T-helper 2 cell treated with Interferon-gamma antibody and Interleukin-4, amounts not matched to agents 100 ng/mL and 5 ng/mL, for 36 hours (primary cell): ENCODE measurements at regions not wholly inside any gene's neighbourhood (a gene's known extent, or its start where the extent isn't known, plus 50 kb on each side); places are given as distances from the start of the nearest gene placed in this dataset.

ENCODE experiments used
- intact Hi-C: fragments of 100-400 bp; cut with micrococcal nuclease; formaldehyde crosslinking; loops from one replicate; pipeline ENCODE4 v1.15.1; 2023

GRCh38 chr13:73857106-73857505, 277.1 kb downstream of the KLF12 start:
- intact Hi-C loops: no loop called here

GRCh38 chr13:73851104-73851503, 283.1 kb downstream of the KLF12 start:
- intact Hi-C loops: no loop called here

DNA sequence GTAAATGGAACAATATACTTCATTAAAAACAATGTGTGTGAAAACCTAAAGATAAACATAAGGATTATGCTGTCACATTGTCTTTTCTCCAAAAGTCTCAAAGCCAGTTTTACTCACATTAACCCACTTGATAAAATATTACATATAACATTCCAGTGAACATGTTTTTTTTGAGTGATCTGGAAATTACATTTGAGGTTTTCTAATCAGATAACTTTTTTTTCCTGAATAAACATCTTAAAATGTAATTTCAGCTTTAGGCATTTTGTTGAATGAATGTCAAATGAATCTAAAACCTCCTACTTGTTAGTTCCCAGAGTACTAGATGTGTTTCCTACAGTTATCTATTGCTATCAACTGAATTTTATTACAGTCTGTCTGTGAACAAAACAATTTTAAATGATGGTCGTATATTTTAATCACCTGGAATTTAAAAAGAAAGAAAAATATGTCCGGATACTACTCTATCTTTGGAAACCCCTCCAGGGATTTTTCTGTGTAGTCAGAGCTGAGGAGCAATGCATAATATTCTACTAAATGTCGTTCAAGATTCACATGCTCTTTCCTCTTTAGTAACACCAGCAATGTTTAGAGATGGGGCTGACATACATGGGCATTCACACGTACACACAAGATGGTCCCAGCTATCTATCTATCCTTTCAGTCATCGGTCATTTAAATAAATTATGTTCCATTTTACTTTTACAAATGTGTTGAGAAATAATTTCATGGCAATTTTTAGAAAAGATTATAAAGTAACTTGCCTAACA, 283.9 kb downstream of the KLF12 start:
- intact Hi-C loops: no loop called here

DNA sequence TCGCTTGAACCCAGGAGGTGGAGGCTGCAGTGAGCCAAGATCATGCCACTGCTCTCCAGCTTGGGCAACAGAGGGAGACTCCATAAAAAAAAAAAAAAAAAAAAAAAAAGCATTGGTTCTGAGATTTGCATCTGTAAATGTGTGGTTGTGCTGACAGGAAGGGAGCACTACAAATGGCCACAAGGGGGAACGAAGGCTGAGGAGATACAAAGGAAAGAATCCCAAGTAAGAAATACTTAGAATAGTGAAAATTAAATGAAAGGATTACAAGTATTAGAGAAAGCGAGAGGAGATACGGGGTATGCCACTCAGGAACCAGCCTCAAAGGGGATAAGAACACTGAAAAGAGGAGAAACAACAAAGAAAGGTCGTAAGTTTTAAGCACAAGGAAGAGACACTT, 284.9 kb downstream of the KLF12 start:
- intact Hi-C loops: no loop called here

GRCh38 chr13:73844986-73845385, 289.2 kb downstream of the KLF12 start:
- intact Hi-C loops: no loop called here

DNA sequence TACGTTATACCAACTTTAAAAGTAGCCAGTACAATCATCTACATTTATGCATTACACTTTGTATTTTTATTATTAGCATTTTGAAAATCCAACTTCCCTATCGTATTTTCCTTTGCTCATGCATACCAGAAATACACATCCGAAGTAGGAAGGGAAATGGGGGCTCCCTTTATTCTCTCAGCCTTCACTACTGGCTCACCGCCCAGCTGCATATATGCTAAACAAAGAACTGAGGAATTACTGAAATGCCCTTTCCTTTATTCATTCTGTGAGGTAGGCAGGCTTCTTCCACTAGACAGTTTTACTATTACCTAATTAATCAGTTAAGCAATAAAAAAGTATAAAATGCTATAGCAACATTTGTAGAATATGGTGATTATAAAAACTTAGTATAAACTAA, 291.6 kb downstream of the KLF12 start:
- intact Hi-C loops: no loop called here

GRCh38 chr13:73842184-73842583, 292.0 kb downstream of the KLF12 start:
- intact Hi-C loops: no loop called here

DNA sequence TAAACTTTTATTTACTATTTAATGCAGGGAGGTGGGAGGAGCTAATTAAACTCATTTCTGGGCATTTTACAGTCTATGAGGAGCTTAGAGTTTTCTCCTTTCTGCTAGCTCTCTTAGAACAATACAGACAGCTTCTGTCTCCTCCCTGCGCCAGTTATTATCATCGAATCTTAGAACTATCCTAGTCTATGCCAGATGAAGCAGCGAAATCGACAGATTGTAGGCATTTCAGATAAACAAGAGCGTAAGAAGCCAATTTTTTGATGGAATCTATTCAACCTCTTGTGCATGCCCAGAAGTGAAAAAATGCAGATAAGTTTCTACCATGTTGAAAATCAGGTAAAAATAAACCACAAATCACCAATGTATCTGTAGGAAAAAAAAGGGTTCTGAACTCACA, 297.1 kb downstream of the KLF12 start:
- intact Hi-C loops: no loop called here

DNA sequence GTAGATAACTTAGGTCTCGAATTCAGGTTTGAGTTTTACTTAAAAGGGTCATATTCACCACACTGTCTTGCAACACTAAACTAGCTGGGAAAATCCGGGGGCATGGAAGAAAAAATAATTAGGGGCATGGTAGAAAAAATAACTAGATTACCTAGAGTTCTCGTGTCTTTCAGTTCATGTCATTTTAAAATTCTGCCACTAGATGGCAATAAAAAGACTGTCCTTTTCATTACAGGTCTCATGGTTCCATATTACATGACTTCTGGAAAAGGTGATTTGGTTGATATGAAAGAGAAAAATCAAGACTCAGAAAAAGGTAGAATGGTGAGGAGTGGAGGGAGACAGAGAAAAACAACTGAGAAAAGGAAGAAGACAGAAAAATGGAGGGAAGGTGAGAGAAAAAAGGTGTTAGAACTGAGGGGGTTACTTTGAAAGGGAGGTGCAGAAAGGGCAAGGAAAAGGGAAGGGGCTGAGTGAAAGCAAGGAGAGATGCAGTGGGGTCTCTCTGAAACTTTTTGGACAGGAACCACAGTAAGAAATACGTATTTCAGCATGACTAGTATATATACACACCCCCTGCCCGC, 299.0 kb downstream of the KLF12 start:
- intact Hi-C loops: loop anchor here (1.0 kb wide), 3 partner anchors 299 to 1384 kb away; partner anchors contain the start of gene KLF12

DNA sequence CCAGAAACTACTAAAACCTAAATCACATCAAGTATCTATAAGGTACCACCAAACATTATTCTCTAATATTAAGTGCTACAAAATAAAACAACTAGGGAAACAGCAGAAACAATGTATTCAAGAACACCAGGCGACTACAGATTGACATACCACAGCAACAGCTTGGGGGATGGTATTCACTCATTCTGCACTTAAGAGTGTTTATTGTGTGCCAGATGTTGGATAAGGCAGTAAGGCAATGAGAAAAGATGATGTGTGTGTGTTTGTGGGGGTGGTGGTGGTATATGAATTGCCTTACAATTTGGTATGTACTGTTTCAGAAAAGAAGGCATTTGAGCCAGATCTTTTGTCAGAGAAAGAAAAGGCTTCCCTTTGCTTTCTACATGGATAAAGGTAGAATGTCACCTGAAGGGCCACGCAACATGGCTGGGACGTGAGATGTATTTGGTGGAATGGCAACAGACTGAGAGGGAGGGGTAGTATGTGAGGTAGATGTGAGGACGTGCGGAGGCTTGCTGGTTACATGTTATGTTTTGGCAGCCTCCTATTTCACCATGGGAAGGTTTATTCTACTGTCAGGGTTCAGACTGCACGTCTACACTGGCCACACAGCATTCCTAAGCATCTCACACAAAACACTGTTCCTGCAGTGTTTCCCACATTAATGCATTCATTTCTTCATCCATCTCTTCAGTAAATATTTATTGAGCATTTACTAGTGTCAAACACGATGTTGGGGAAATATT, 300.7 kb downstream of the KLF12 start:
- intact Hi-C loops: no loop called here

GRCh38 chr13:73832825-73833224, 301.4 kb downstream of the KLF12 start:
- intact Hi-C loops: no loop called here

DNA sequence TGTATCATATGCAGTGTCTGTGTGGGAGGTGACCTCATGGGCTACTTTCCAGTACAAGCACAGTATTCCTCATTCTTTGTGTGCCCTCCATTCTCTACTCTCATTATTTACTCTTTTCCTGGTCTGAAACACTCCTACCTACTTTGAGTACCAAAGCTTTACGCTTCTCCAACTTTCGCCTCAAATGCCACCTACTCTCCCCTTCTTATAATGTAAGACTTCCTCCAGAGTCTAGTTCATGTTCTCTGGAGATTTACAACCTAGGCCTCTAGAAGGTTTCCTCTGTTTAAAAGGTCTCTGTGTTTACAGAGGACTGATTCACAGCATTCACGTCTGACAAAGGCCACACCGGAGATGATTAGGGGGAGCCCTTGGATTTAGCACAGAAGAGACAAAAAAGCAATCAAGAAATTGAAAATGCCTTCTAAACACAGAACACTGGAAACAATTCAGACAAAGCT, 302.0 kb downstream of the KLF12 start:
- intact Hi-C loops: no loop called here

DNA sequence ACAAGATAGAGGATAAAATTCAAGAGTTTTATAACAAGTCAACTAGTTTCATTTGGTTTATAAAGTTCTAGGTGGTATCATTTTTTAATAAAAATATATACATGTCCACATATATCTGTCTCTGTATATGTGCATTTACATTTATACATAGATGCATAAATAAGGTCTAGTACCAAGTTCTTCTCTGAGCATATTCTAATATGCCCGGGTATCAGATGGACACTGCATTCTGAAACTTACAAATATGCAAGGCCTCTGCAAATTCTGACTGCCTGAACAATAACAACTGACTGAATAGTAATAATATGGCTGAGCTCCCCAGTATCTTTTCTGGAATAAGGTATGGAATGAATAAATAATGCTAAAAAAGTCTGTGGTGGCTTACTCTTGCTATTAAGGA, 304.8 kb downstream of the KLF12 start:
- intact Hi-C loops: no loop called here

DNA sequence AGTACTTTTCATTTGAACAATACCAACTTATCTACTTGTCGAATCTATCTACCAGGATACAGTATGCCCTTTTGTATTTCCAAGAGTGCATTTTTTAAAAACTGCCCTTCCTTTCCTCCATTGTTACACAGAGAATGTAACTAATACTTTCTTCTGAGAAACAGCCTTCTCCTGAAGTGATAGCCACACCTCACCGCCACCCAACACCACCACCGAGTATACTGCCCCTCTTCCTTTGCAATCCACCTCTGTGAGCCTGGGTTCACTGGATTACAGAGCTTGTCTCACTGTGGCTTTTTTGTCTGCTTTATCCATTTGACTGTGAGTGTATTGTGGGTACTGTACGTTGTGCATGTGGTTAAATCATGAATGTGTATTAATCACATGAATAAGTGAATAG, 305.4 kb downstream of the KLF12 start:
- intact Hi-C loops: no loop called here

DNA sequence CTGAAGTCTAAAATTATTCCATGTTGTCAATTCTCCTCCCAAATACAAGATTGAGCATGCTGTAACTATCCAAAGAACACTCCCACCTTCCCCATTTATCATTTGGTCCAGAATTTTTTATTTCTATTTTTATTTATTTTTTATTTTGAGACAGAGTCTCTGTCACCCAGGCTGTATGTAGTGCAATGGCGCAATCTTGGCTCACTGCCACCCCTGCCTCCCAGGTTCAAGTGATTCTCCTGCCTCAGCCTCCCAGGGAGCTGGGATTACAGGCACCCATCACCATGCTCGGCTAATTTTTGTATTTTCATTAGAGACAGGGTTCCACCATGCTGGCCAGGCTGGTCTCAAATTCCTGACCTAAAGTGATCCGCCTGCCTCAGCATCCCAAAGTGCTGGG, 306.8 kb downstream of the KLF12 start:
- intact Hi-C loops: no loop called here

- intact Hi-C loops: no loop called here
Measured at GRCh38 chr13:73825143-73825542, 309.1 kb downstream of the KLF12 start.

- intact Hi-C loops: no loop called here
Measured at GRCh38 chr13:73822668-73823592, 311.3 kb downstream of the KLF12 start.

- intact Hi-C loops: no loop called here
Measured at GRCh38 chr13:73820688-73821087, 313.5 kb downstream of the KLF12 start.

GRCh38 chr13:73820285-73820684, 313.9 kb downstream of the KLF12 start:
- intact Hi-C loops: no loop called here

GRCh38 chr13:73819711-73820110, 314.5 kb downstream of the KLF12 start:
- intact Hi-C loops: no loop called here

DNA sequence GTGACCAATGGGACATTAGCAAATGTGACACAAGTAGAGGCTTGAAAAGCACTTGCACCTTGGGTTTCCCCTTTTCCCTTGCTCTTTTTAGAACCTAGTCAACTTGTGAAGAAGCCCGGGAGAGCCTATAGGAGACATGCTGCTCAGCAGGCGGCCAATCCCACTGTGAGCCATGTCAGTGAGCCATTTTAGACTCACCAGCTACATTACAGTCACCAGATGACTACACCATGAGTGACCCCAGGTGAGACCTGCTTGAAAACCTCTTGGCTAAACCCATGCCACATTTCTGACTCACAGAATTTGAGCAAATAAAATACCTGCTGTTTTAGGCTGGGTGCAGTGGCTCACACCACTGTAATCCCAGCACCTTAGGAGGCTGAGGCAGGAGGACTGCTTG, 317.5 kb downstream of the KLF12 start:
- intact Hi-C loops: no loop called here
